ENCODE measurements at regions not wholly inside any gene's neighbourhood (a gene's known extent, or its start where the extent isn't known, plus 50 kb on each side); places are given as distances from the start of the nearest gene placed in this dataset.

- DNase-seq (ENCODE audit: low spot score in 2 of 2, unreplicated experiment in 2 of 2) = no peak
- no peaks in the 10 kb centered on the region for H3K4me1 Mint-ChIP-seq
- peaks cover 13% of the 10 kb centered on the region for H3K27me3 Mint-ChIP-seq (ENCODE audit: low read depth)
- TF ChIP-seq CTCF (IDR thresholded peaks at IDR 0.05; ENCODE audit: unreplicated experiment) = no peak
- H3K27ac Mint-ChIP-seq = no peak overlapping the region
- no peaks in the 10 kb centered on the region for H3K36me3 Mint-ChIP-seq
- no peak overlapping the region for H3K4me3 Mint-ChIP-seq
- H3K9me3 Mint-ChIP-seq = peaks cover 12% of the 10 kb centered on the region
These were observed 235.4 kb downstream of the DMRT2 start for GRCh38 chr9:1285526-1285925.

- TF ChIP-seq CTCF (IDR thresholded peaks at IDR 0.05; ENCODE audit: unreplicated experiment) = no peak
- H3K27ac Mint-ChIP-seq = no peak overlapping the region
- no peak overlapping the region for H3K4me3 Mint-ChIP-seq
- DNase-seq (ENCODE audit: low spot score in 2 of 2, unreplicated experiment in 2 of 2) = no peak
- peaks cover 18% of the 10 kb centered on the region for H3K27me3 Mint-ChIP-seq (ENCODE audit: low read depth)
- no peaks in the 10 kb centered on the region for H3K4me1 Mint-ChIP-seq
- H3K9me3 Mint-ChIP-seq = peaks cover 36% of the 10 kb centered on the region
- H3K36me3 Mint-ChIP-seq = no peaks in the 10 kb centered on the region
These were observed 242.2 kb downstream of the DMRT2 start for GRCh38 chr9:1292384-1292783.

- Mint-ChIP-seq H3K36me3 (no peaks in the 10 kb centered on the region), H3K4me3 (no peak overlapping the region), H3K9me3 (peaks cover 30% of the 10 kb centered on the region), H3K4me1 (peaks cover 4% of the 10 kb centered on the region), H3K27ac (no peak overlapping the region), H3K27me3 (ENCODE audit: low read depth) (peaks cover 14% of the 10 kb centered on the region)
- TF ChIP-seq CTCF (IDR thresholded peaks at IDR 0.05; ENCODE audit: unreplicated experiment) = no peak
- DNase-seq (ENCODE audit: low spot score in 2 of 2, unreplicated experiment in 2 of 2) = no peak
These were observed 244.6 kb downstream of the DMRT2 start for GRCh38 chr9:1294641-1295258.

- H3K36me3 Mint-ChIP-seq = no peaks in the 10 kb centered on the region
- H3K9me3 Mint-ChIP-seq = peaks cover 28% of the 10 kb centered on the region
- TF ChIP-seq CTCF (IDR thresholded peaks at IDR 0.05; ENCODE audit: unreplicated experiment) = no peak
These were observed 246.2 kb downstream of the DMRT2 start for GRCh38 chr9:1296331-1296730.

GRCh38 chr9:1298046-1298445, 247.9 kb downstream of the DMRT2 start:
- H3K4me3 Mint-ChIP-seq = no peak overlapping the region

More at GRCh38 chr9:1296331-1296730, 246.2 kb downstream of the DMRT2 start:
- H3K4me3 Mint-ChIP-seq = no peak overlapping the region
- H3K4me1 Mint-ChIP-seq = peaks cover 13% of the 10 kb centered on the region
- no peak overlapping the region for H3K27ac Mint-ChIP-seq
- DNase-seq (ENCODE audit: low spot score in 2 of 2, unreplicated experiment in 2 of 2) = no peak
- peaks cover 14% of the 10 kb centered on the region for H3K27me3 Mint-ChIP-seq (ENCODE audit: low read depth)

More at GRCh38 chr9:1298046-1298445, 247.9 kb downstream of the DMRT2 start:
- no peak for DNase-seq (ENCODE audit: low spot score in 2 of 2, unreplicated experiment in 2 of 2)
- Mint-ChIP-seq H3K36me3 (no peaks in the 10 kb centered on the region), H3K27me3 (ENCODE audit: low read depth) (peaks cover 6% of the 10 kb centered on the region), H3K9me3 (peaks cover 18% of the 10 kb centered on the region), H3K27ac (no peak overlapping the region), H3K4me1 (peaks cover 13% of the 10 kb centered on the region)
- TF ChIP-seq CTCF (IDR thresholded peaks at IDR 0.05; ENCODE audit: unreplicated experiment) = no peak

Data from mesothelial cell of epicardium (in vitro differentiated cells).